GM18505 (cell line): ENCODE measurements at regions not wholly inside any gene's neighbourhood (a gene's known extent, or its start where the extent isn't known, plus 50 kb on each side); places are given as distances from the start of the nearest gene placed in this dataset.

Experiments
- ATAC-seq: cut with Tn5 transposase; IDR thresholded peaks from one replicate; pipeline ENCODE4 v1.9.1; 2021; ENCODE audit not compliant: unreplicated experiment
- POLR2A ChIP-seq: IDR thresholded peaks from 4 replicates; pipeline ENCODE4 v1.6.1; 2011; ENCODE audit warnings: borderline replicate concordance; ENCODE audit not compliant: insufficient read depth, insufficient read length; ENCODE audit errors: extremely low read depth

DNA sequence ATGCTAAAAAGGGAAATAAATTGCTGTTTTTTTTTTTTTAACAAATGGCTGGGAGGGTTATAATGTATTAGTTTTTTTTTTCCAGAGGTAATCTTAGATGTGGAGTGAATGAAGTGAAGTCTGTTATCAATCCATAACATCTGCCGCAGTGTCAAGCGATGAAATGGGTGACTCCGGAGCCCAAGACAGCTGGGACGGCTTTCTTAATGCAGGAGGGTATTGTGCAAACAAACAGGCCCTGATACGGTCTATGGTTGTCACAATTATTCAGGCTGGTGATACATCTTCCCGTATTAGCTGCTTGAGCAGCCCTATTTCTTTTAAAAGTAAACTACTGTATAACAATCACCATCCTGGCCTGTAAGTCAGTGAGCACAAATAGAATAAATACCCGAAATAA is 1231.2 kb downstream of the GATA3 start:
- ATAC-seq = no peak
- no peak for TF ChIP-seq POLR2A

DNA sequence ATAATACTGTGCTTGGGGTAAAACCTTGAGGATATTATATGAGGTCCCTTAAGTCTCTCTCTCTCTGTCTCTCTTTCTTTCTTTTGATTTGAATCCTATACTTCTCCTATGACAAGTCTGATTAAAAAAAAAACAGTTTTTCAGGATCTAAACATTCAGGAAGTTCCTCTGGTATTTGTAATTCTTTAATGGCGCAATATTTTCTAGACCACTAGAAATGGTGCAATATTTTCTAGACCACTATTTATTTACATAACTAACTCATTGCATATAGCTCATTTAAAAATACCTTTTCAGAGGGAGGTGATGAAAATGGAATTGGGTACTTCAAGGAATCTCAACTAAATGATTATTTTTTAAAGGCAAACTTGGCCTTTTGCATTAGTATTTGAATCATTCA is 1235.3 kb downstream of the GATA3 start:
- ATAC-seq = no peak

DNA sequence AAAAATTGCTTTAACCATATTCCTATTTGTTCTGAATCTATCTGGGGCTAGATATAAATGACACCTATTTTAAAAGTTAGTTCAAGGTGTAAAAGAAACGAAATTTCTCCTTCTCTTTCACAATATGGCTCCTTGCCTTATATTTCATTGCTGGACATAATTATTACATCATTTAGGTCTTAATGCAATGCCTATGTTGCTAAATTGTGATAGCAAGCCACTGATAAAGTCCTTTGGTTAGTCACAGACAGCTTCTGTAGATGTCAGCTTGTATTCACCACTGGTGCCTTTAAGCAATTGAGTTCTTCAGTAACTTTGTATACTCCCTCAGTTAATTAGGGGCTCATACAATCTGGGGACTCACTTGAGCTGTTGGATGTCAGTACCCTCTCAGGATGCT is 1236.6 kb downstream of the GATA3 start:
- no peak for TF ChIP-seq POLR2A
- ATAC-seq = no peak

More for the DNA sequence above, 1235.3 kb downstream of the GATA3 start:
- no peak for TF ChIP-seq POLR2A

DNA sequence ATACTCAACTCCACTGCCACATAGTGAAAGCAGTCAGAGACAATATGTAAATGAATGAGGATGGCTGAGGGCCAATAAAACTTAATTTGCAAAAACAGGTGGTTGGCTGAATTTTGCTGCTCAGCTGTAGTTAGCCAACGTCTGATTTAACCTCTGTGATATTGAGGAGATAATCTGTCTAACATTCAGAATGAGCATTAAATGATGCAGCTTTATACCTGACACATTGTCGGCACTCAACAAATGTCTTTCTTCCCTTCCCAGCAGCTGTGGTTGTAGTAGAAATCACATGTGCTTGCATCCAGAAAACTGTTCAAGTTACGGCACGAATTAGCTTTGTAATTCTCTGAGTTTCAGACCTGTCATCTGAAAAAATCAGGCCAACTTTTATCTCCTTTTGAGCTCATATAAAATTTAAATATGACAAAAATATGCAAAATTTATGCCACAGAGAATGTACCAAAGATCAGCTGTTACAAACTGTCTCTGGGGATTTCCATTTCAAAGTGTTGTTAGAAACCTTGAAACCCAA is 1239.7 kb downstream of the GATA3 start:
- TF ChIP-seq POLR2A = no peak
- no peak for ATAC-seq

DNA sequence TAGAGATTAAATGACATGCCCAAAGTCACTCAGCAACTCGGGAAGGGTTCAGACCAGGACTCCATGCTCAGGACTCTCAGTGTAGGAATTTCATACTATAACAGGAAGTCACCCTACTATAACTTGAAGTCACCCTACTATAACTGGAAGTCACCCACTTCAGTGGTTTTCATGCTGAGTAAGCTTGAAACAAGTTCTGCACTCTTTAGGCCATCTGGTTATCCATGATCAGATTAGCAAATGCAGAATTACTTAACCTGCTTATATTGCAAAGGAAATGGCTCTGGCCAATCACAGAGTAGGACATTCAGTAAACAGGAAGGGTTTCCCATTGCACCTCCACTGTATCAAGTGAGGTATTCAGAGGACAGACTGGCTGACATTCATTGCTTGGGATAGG is 1240.4 kb downstream of the GATA3 start:
- ATAC-seq = peak; percentile 97

DNA sequence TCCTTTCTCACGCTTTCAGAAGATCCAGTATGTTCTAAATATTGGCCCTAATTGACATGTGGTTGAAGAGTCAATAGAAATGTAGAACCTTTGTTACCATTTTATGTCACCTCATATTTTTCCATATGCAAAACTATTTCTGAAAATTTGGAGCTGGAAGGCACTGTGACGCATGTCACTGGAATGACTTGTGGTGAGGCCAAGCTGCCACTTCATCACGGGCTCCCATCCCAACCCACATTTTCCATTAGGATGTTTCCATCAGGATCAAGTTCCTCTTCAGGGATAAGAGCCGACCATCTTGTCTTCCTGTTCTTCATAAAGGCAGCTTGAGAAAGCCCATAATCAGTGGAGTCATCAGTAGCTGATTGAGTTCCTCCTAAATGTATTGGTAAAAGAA is 1241.7 kb downstream of the GATA3 start:
- ATAC-seq = no peak
- TF ChIP-seq POLR2A = no peak

More for the DNA sequence above, 1240.4 kb downstream of the GATA3 start:
- TF ChIP-seq POLR2A = no peak

DNA sequence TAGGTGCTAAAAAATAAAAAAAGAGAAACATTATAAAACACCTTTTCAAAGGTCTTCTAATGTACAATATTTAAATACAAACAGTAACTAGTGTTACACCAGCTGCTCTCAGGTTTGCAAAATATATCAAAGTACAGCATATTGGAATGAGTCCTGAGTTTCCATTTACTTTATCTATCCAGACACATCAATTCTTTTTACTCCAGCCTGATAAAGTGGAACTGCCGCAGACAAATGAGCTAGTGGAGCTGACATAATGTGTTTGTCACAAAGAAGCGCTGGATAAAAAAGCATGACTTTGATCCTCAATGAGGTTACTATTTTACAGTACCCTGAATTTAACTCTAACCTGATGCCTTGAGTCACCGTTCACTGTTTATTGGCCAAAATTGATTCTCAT is 1243.1 kb downstream of the GATA3 start:
- ATAC-seq = no peak
- TF ChIP-seq POLR2A = no peak

DNA sequence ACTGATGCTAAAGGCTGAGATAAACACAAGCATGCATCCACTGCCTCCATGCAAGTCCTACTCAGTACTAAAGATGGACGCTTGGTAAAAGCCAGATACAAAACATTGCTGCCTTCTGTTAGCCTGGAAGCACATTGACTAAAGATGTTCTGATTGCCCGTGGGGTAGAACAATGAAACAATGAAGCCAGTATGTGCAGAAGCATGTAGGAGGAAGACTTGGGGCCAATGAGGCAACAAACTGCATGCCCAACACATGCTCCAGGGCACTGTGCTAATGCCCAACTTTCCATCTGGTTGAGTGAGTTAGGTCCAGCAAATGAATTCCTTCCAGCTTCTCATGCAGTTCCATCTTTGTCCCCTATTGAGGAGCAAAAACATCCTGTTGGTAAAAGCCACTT is 1245.5 kb downstream of the GATA3 start:
- no peak for TF ChIP-seq POLR2A
- ATAC-seq = no peak

DNA sequence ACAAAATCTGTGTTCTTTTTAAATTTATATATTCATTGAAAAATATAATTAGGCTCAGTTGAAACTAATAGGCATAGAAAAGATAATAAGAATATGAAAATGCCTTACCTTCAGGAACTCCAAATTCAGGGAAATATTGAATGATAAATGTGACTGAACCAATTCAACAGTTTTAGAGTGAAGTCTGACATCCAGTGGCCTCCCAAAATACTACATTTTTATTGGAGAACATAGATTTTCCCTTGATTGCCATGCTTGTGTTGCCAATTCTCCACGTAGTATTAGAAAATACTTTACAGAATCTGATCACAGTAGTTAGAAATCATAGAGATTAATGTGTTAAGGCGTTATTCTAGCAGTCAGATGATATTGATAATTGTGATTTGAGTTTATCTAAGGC is 1246.7 kb downstream of the GATA3 start:
- ATAC-seq = no peak
- TF ChIP-seq POLR2A = no peak

DNA sequence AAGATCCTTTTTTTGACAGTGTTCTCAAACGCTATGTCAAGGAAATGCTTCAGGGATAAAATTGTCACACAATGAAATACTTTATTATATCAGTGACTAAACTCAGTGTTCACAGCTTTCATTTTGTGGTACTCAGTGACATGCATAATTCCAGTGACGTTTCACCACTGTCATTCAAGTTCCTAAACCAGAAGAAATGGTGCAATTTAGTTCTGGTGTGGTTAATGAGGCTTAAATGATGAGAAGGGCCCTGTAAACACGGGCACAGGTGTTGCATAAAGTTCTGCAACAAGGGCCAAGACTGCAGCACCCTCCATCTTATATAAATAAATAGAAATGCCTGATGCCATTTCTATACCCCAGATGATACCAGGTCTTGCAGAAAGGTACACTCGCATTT is 1247.1 kb downstream of the GATA3 start:
- no peak for ATAC-seq
- no peak for TF ChIP-seq POLR2A

DNA sequence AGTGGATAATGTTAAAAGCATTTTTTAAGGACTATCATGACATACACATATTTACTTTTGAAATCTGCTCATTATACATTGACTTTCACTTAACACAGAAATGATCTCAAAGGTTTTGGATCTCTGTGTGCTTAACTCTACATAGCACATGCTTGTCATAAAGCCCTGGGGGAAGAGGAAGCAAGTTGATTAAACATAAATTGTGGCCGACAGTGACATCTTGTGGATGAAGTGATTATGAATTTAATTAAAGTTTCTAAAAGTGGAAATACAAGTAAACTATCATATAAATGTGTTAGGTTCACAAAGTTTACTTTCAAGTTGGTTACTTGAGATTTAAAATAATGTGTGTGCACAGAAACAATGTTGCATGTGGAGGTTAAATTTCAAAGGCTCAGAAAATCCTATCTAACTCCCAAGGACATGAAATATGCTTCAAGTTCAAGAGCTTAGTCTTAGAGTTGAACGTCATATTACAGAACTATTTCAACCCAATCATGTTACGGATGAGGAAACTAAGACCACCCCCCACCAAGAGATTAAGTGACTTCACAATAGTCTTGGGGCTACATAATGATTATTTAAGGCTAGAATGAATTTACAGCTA is 1247.8 kb downstream of the GATA3 start:
- ATAC-seq = no peak
- no peak for TF ChIP-seq POLR2A

DNA sequence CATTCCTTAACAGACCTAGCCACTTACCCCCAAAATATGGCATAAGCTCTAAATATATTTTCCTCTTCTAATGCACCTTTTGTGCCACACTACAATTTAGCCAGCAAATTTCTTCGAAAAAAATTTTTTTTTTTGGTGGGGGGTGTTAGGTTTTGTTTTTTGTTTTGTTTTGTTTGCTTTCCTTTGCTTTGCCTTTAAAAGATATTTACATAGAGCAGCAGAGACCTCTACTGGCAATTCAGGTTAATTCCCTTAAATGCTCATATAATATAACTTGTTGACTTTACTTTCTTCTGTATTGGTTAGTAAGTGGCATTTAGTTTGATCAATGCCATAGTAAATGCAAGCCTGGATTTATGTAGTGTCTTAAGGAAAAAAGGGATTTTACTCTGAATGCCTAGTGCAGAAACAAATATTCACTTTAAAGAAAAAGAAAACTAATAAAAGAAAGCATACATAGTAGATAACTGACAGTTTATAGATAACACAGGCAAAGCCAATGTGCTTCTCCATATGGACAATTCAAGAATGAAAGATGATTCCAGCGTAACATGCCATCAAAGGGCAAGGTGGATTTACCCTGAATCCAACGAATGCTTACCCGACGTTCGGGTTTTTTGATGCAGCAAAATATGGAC is 1250.6 kb downstream of the GATA3 start:
- no peak for TF ChIP-seq POLR2A
- no peak for ATAC-seq

DNA sequence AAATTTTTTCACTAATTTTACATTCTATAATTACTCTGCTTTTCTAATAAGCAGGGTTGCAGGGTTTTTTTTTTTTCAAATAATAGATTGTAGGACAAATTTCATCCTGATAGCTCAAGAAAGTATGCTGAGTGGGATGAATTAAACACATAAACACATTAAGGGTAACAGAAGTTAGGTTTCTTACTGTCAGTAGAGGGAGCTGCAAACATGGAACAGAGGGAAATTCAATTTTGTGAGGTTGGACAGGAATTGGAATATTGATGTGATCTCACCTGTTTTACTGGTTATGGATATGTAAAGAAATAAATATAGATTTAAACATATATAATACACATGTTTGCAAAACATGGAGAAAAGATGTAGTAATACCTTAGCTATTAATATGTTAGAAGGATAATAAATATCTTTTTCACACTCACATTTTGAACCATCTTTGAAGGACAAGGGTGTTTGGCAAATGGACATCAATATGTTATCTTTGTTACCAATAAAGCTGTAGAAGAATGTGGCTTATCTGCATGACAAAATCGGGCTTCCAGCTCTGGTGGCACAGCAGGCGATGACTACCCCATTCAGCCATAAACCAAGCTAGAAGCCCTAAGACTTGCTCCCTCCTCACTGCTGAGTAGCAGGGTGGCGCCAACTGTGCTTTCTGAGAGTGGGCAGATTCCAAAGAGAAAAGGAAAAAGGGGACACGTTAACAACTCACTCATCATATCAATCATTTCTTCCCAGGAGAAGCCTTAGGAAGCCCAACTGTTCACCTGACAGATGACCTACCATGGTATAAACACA is 1257.4 kb downstream of the GATA3 start:
- no peak for ATAC-seq
- TF ChIP-seq POLR2A = no peak

DNA sequence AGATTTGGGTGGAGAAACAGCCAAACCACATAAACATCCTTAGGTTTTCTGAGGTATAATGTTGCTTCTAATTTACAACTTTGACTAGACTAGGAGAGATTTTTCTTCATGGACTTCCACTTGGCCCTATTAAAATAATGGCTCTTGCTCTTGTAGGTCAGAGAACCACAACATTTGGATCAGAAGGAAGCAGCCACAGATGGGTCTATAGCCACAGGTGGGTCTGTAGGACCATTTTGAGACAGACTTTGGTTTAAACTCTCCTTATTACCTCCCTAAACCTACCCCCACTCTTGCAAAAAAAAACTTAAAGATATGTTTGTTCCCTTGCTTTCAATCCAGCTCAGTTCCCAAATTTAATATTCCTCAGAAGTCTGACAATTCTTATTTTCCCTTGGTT is 1260.8 kb downstream of the GATA3 start:
- TF ChIP-seq POLR2A = no peak
- no peak for ATAC-seq

DNA sequence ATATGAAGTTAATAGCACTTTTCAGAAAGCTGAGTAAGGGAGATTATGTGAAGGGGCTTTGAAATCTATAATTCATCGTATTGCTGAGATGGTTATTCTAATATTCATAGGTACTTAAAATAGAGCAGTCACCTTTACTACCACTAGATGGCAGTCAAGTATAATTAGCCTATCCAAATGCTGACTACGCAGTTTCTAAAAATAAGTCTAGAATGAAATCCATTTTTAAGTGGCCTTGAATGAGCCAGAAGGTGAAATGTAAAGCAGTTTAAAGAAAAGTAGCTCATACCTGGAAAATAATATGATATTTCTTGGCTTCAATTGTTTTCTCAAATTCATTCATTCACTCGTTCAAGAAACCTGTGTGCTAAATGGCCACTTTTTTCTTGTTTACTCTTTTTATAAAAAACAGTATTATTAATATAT is 1277.1 kb downstream of the GATA3 start:
- peak; percentile 61 for ATAC-seq
- no peak for TF ChIP-seq POLR2A

DNA sequence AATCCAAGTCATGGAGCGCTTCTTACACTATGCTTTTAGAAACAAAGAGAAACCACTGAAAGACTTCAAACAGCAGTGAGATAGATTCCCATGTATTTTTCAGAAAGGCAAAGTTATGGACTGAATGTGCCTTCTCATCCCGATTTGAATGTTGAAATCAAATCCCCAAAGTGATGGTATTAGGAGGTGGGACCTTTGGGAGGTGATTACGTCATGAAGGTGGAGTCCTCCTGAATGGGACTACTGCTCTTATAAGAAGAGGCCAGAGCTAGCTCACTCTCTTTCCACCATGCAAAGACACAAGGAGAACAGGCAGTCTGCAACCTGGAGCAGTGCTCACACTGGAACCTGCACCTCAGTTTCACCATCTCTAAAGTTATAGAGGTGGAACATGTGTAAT is 1279.8 kb downstream of the GATA3 start:
- no peak for TF ChIP-seq POLR2A
- ATAC-seq = no peak
